CD4-positive, alpha-beta T cell treated with Interleukin-15 for 4 hours (primary cell): ENCODE measurements at regions not wholly inside any gene's neighbourhood (a gene's known extent, or its start where the extent isn't known, plus 50 kb on each side); places are given as distances from the start of the nearest gene placed in this dataset.

Experiments
- DNase-seq: peaks from one replicate; pipeline ENCODE4 v3.0.0-alpha.2; 2020; ENCODE audit warnings: low spot score

DNA sequence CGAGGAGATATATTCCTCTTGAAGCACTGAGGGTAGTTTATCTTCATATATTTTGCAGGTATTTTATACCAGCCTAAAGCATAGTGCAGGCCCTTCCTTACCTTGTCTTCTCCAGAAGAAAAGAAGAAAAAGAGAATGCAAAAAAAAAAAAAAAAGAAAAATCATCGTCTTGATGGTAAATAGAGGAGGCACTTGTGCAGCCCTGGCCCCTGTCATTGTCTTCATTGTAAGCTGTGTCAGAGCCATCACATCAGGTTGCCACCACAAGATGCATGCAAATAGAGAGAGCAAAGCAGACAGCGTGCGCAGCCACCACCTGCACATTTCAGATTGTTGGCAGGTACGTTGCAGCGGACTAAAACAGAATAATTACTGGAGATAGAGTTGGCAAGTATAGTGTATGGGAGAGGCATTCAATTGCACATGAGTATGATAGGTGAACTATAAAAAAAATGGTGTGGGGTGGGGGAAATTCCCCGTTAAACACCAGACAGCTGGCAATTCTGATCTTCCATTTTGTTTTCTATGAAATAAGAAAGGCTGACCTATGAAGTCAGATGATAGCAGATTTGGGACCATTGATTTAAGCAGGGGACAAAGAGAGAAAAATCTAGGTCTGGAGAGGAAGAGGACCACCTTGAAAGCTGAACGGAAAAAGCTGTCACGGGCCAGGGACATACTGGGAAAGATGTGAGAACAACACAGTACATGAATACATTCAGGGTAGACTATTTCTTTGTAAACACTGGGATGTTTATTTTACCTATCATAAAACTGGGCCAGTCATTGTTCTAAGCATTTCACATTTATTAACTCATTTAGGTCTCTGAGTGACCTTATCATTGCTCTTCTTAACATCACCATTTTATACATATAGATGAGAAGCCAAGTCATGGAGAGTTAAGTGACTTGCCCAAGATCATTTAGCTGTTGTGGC, 306.3 kb upstream of the SP8 start:
- no peak for DNase-seq

DNA sequence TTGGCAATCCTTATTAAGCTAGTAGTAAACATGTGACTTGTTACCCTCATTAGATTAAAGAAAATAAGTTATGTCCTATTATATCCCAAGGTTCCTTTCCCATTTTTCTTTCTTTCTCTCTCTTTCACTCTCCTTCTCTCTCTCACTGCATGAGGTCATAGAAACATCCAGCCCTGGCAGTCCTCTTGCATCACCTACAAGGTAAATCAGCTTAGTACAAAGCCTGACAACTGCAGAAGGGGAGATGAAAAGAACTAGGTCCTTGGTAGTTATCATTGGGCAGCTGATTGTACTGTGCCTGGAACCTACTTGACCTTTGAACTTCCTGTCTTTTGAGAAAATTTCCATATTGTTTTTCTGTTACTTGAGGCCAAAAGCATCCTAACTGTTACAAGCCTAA, 307.9 kb upstream of the SP8 start:
- no peak for DNase-seq

DNA sequence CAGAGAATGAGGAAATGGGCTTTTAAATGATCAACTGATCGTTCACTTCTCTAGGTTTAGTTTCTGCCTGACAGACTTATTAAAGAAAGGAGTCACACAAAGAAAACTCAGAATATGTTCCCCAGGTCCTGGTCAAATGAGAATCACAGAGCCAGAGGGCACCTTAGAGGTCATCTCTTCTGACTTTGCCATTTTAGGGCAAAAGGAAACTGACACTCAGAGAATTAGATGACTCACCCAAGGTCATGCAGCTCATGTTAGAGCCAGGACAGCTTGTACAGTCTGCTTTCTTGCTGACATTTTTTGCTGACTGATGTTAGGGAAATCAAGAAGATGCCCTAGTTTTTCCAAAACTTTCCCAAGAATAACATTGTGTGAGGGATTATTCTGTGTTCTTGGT, 312.7 kb upstream of the SP8 start:
- DNase-seq: no peak

DNA sequence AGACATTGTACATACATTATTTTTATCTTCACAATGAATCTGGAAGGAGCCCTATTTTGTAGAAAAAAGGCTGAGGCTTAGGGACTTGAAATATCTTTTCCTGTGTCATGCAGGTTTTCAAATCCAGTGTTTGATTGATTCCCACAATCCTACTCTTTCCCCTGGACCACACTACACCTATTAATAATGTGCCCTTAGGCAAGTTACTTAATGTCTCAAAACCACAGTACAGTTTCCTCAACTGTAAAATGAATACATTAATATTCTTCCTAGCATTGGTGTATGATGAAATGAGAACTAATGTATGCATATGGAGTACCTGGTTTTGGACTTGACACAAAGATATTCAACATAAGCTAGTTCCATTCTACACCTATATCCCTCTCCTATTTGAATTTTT, 313.3 kb upstream of the SP8 start:
- DNase-seq: no peak

DNA sequence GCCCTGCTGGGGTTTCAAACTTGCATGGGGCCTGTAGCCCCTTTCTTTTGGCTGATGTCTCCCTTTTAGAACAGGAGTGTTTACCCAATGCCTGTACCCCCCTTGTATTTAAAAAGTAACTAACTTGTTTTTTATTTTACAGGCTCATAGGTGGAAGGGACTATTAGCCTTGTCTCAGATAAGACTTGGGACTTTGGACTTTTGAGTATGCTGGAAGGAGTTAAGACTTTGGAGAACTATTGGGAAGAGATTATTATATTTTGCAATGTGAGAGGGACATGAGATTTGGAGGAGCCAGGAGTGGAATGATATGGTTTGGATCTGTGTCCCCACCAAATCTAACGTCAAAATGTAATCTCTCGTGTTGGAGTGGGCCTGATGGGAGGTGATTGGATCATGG, 314.9 kb upstream of the SP8 start:
- DNase-seq: no peak

DNA sequence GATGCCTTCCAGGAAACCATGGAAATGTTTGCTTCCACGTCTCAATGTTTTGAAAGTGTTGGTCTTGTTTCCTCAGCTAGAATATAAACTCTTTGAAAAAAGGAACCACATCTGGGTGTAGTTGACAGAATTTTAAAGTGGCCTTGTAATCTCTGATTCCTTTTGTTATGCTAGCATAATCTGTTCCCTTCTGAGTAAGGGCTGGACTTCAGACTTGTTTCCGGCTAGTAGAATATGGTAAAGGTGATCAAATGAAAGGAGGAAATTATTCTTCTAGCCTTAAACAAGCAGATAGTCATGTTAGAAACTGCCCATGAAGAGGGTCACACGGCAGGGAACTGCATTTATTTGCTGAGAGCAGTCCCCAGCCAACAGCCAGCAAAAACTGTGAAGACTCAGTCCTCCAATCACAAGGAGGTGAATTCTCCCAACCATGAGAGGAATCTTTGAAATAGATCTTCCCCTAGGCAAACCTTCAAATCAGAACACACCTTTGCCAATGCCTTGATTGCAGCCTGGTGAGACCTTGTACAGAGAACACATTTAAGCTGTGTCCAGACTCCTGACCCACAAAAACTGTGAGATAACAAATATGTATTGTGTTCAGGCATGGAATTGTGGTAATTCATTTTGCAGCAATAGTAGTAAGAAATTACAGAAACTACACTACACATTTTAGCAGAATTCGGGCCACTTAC, 316.9 kb upstream of the SP8 start:
- DNase-seq: no peak

DNA sequence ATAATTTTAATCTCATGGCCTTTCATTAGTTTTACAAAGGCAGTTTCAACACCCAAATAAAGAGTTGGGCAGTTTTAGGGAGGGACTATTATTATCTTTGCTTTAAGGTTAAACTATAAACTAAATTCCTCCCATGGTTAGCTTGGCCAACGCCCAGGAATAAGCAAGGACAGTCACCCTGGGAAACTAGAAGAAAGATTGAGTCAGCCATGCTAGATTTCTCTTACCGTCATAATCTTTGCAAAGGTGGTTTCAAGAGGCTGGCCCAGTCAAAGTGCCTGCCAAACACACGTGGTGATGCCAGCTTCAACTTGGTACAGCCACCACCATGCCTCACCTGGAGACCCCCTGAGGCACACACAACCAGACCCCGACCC, 317.4 kb upstream of the SP8 start:
- DNase-seq: no peak

DNA sequence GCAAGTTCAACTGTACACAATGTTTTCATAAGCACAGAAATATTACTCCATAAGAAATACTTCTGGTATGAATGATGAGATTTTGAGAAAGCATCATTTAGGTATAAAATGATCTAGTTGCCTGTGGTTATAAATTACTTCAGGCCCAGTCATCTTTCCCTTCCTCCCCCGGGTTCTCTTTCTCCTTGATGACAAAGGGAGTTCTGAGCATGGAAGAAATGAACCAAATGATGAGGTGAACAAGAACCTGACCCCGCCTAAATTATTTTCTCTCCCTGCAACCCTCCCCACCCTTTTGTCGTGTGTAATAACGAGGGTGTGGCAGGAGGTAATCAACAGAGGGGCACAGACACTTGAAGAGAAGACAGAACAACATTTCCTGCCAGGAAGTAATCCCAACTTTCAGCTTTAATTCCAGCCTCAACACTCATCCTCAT, 319.6 kb upstream of the SP8 start:
- DNase-seq: no peak

DNA sequence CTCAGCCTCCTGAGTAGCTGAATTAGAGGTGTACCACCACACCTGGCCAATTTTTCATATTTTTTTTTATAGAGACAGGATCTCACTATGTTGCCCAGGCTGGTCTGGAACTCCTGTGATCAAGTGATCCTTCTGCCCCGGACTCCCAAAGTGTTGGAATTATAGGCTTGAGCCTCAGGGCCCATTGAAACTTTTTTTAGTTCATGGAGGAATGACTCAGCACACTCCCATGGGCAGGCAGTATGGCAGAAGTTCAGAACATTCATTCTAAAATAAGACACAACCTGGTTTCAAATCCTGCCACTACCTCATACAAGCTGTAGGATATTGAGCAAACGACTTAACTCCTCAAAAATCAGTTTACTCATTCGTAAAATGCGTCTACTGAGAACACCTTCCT, 320.4 kb upstream of the SP8 start:
- DNase-seq: no peak

DNA sequence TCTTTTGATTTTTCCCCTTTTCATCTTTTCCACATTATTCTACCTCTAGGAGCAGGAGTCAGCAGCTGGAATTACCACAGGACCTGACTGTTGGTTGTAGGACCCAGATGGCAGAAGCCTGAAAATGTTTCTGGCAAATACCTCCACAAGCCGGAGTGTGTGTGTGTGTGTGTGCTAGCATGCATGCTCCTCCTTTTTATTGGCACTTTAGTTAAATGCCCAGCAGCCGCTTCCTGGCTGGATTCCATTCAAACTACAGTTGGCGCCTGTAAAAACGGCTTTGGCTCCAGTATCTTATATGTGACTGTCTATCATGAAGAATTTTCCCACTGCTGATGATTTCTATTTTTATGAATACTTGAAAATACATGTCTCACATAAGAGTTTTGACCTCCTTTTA, 319.7 kb upstream of the SP4 start:
- DNase-seq: no peak

DNA sequence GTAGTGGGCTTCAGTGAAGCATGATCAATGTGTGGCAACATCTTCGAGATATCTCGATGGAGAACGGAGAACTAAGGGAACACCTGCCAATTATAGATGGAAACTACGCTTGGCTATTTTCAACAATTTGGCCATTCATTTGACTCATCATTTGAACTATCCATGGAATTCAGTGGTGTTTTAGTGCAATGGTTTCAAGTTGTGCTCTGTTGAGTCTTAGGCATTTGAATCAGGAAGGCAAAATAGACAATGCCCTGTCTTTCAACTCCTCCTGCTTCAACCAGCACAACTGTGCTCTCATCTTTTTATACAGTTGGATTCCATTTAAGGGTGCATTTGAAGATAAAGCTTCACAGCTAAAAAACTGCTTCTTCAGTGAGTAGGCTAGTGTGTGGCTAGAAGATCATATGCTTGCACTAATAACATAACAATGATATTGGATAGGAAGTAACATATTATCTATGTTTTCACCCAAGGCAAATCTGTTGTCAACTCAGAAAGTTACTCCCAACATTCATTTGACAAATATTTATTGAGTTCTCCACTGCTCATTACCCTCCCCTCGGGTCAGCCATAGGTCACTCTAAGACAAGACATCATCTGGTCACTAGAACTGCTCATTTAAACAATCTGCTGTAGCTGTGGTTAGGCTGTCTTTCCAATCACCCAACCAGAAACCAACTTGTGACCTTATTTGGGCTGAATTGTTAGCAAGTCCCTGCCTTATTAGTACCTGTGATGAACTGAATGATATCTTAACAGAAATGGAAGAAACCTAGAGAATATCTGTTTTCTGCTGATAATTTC, 314.1 kb upstream of the SP4 start:
- DNase-seq: no peak

DNA sequence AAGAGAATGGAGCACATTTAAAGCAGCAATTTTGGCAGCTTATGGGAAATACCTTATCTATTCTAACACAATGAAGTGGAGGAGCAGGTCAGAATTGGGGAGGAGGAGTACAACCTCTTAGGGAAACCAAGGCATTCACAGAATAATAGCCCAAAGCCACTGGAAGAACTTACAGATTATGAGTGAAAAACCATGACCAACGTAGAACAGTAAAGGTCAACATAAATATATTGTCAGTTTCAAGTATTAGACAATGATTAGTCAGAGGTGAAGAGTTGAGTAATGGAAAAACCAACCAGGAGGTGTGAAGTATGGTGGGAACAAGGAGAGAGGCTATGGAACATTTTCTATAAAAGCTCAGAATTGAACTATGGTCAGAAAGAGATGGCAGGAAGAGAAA, 304.3 kb upstream of the SP4 start:
- no peak for DNase-seq

DNA sequence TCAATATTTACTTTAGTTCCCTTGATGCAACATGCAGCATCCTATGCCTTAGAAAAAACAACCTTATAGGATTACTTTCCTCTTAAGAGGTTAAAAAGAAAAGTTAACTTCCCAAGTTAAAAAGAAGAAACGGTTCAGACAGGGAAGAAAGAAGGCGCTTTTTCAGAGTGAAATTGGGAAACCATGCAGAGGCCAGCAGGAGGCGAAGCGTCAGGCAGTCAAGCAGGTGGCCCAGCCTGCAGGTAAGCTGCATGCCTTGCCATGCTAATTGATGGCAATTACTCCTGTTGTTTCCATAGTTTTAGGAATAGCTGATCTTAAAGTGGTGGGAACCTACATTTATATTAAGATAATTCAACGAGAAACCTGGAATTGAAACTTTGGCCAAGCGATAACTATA, 302.6 kb upstream of the SP4 start:
- no peak for DNase-seq

DNA sequence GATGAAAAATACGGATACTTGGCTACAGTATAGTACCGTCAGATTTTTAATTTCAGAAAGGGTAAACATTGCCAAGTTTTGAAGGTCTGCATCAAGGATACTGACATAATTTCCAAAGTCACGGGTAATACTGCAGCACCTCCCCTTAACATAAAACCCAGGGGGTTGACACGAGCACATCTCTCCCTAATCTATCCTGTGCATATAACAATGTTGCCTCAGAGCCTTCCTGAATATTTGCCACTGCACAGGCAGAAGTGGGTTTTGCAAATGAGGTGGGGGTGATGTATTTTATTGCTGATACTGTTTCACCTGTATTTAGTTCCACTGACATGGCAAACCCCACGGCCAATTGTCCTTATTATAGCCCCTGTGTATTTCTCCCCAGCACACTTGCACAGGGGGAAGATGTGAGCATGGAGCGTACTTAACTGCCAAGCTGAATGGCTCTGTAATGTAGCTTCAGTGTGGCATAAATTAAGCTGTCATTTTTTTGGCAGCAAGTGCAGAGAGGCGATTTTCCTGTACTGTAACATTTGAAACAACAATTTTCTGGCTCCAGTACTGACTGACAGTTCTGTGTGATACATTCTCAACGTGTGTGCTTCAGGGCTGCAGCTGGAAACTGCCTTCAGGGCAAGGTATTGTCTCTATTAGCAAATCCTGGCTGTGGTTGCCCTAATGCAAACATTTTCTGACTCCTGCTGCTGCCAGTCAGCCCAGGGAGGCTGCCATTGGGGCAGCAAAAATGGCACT, 299.6 kb upstream of the SP4 start:
- DNase-seq: no peak

DNA sequence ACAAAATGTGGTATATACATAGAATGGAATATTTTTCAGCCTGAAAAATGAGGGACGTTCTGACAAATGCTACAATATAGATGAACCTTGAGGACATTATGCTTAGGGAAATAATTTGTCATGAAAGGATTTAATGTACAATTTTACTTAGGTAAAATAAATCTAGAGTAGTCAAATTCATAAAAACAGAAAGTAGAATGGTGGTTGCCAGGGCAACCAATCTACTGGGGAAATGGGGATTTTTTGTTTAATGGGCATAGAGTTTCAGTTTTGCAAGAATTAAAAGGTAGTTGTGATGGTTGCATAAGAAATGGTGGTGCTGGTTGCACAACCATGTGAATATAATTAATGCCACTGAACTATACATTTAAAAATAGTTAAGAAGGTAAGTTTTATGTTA, 296.0 kb upstream of the SP4 start:
- no peak for DNase-seq

DNA sequence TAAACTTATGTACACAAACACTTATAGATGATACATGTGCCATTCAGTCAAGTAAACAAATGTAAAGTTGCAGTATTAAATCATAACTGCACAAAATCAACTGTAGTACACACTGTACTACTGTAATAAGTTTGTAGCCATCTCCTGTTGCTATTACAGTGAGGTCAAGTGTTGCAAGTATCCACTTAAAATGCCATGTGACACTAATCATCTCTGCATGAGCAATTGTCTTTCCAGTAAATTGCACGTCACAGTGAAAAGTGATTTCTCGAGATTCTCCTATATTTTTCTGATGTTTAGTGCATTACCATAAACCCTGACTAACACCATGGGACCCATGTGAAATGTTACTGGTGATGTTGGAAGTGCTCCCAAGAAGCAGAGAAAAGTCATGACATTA, 293.3 kb upstream of the SP4 start:
- no peak for DNase-seq

DNA sequence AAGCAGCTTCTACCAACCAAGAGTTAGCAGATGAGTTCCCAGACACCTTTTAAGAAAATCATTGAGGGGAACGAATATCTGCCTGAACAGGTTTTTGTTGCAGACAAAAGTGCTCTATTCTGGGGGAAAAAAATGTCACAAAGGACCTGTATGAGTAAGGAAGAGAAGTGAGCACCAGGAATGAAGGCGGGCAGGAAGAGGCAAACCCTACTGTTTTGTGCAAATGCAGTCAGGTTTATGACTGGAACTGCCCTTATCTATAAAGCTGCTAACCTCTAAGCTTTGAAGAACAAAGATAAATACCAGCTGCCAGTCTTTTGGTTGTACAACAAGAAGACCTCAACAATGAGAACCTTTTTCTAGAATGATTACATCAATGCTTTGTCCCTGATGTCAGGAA, 292.4 kb upstream of the SP4 start:
- no peak for DNase-seq

DNA sequence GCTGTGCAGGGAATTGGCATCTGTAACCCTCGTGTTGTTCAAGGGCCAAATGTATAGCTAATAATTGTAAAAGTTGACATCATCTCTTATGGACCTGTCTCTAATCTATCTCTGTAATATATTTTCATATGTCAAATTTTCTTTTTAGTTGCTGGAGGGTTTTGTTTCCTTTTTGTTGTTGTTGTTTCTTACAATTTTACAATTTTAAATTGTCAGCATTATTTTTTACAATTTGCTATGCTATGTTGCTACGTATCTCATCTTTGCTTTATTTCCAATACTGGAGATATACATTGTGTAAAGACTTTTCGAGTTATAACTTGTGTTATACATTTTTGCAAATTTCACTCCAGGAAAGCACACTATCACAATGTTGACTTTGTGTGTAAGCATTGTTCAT, 290.2 kb upstream of the SP4 start:
- DNase-seq: no peak

DNA sequence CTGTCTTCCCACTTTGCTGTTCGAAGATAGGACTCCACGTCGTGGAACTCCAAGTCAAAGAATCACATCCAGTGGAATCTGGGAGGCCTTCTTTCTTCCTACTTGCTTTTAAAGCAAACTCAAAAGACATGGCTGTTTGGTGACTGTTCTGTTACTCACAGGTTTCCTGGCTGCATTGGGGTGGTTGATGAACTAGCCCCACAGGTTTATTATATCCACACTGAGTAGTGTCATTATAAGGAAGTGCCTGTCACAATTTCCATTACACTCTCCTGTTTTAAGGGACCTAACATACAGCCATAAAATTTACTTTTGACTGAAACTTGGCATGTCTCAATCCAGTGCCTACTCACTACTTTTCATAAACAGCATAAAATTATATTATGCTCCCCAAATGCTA, 287.3 kb upstream of the SP4 start:
- DNase-seq: no peak

DNA sequence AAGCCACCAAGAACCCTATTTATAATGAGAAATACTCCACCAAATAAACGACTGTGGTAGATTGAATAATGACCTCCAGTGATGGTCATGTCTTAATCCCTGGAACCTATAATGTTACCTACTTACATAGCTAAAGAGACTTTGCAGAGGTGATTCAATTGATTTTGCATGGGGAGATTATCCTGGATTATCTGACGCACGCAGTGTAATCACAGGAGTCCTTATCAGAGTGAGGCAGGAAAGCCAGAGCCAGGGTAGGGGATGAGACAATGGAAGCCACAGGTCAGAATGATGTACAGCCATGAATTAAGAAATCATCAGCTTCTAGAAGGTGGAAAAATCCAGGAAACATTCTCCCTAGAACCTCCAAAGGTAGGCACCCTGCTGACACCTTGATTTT, 286.4 kb upstream of the SP4 start:
- no peak for DNase-seq

DNA sequence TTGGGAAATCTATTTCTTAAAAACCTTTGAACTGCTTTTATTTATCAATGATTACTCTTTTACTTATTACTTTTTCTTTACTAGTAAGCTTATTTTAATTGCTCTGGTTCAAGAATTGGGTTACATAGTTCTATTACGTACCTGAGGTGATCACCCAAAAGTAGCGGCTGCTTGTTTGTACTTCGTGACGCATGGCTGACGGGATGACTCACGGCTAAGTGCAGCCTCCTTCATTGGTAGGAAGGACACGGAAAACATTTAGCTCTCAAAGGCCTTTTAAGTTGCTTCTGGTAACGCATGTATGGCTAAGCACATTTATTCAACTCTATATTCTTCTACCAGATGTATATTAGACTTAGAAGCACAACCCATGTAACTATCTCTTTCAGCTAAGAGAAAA, 285.8 kb upstream of the SP4 start:
- no peak for DNase-seq
